Activated T-cell treated with anti-CD3 and anti-CD28 coated beads, Interleukin-2, amount 50 U/mL, for 48 hours (primary cell): ENCODE measurements at regions not wholly inside any gene's neighbourhood (a gene's known extent, or its start where the extent isn't known, plus 50 kb on each side); places are given as distances from the start of the nearest gene placed in this dataset.
"Not testable (repeated sequence)": the region's sequence is repeated elsewhere in the genome, so short reads cannot be mapped to it uniquely, and the experiment has no call there.

ENCODE experiments used
- DNase-seq, 2 experiments: peaks; one replicate each; pipeline ENCODE4 v3.0.0-alpha.2; 2020

GRCh38 chr3:104323226-104323625 lies 1043.5 kb upstream of the ALCAM start:
- DNase-seq, result no peak

GRCh38 chr3:104347291-104347690 lies 1019.4 kb upstream of the ALCAM start:
- DNase-seq, result no peak

- DNase-seq, result no peak
Measured at GRCh38 chr3:104349836-104350235, 1016.9 kb upstream of the ALCAM start.

DNA sequence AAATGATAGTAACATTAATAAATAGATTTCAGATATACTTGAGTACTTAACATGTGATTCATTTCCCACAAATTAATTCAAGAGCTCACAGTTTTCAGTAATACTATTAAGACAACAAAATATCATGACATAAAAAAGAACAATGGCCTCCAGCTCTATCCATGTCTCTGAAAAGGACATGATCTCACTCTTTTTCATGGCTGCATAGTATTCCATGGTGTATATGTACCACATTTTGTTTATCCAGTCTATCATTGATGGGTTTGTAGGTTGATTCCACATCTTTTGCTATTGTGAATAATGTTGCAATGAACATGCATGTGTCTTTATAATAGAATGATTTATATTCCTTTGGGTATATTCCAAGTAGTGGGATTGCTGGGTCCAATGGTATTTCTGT lies 1012.8 kb upstream of the ALCAM start:
- no peak for DNase-seq

DNA sequence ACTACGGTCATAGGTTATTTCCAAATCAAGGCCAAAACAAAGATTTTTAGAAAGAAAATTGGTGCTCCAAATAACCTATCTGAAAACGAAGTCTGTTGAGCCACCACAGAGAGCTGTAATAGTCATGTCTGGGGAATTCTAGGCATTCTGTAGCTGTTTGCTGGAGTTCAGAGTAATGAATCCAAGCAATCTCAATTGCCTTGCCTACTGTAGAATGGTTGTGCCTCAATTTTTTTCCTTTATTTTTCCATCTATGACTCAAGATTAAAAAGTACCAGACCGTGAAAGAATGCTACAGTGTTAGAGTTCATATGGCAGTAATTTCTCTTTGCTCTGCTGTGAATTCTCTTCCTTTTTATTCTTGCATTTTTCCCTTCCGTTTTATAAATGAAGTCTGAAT lies 1007.2 kb upstream of the ALCAM start:
- no peak for DNase-seq

GRCh38 chr3:104360038-104360437 lies 1006.7 kb upstream of the ALCAM start:
- DNase-seq, result no peak

DNA sequence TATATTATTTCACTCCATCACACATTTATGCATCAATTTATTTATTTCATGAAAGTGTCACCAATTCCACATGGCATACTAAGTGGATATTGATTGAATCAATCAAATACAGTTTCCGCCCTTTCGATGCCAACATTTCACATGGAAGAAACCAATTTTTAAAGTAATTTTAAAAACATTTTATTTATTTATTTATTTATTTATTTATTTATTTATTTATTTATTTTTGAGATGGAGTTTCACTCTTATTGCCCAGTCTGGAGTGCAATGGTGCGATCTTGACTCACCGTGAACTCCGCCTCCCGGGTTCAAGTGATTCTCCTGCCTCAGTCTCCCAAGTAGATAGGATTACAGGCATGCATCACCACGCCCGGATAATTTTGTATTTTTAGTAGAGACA lies 1005.0 kb upstream of the ALCAM start:
- not testable (repeated sequence) for DNase-seq

DNA sequence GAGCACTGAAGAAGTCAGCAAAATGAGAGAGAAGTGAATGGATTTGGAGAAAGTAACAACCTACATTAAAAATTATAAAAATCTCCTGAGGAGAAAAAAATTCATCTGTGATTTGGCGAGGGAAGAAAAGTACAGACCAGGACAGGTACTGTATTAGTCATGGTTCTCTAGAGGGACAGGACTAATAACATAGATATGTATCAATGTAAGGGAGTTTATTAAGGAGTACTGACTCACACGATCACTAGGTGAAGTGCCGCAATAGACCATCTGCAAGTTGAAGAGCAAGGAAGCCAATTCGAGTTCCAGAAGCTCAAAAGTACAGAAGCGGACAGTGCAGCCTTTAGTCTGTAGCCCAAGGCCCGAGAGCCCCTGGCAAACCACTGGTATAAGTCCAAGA lies 1004.4 kb upstream of the ALCAM start:
- DNase-seq, result no peak

GRCh38 chr3:104367000-104367399 lies 999.7 kb upstream of the ALCAM start:
- no peak for DNase-seq

GRCh38 chr3:104368760-104369159 lies 997.9 kb upstream of the ALCAM start:
- DNase-seq, result no peak

GRCh38 chr3:104385421-104385820 lies 981.3 kb upstream of the ALCAM start:
- no peak for DNase-seq

DNA sequence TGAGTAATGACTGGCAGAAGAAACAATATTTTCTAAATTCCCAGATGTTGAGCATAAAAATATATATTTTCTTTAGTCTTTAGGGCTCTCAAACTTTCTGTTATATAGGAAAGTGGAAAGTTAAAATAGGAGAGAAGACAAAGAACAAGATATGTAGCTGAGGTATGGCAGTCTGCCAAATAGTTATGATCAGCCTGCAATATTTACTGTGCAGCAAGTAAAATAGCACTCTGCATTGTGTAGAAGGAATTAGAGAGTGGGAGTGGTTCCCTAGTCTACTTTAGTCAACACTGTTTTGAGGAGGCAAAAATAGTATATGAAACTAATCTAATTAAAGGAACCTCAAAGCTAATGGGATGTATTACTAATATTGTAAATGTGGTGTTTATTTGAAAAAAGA lies 978.1 kb upstream of the ALCAM start:
- no peak for DNase-seq

- DNase-seq, result no peak
Measured at GRCh38 chr3:104392327-104392726, 974.4 kb upstream of the ALCAM start.

- no peak for DNase-seq
Measured at GRCh38 chr3:104396974-104397669, 969.6 kb upstream of the ALCAM start.

DNA sequence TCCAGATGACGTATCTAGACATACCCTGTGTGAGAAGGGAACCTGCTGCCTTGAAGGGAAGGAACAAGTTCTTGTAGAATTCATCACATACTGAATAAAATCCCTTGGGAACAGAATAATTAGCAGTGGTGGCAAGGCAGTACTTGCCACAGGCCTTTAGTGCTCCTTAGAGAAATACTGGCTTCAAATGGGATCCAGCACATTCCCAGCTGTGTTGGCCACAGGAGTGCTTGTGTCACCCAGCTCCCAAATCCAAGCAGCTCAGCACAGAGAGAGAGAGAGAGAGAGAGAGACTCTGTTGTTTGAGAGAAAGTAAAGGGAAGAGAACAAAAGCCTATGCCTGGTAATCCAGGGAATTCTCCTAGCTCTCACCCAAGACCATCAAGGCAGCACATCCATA lies 969.0 kb upstream of the ALCAM start:
- DNase-seq, result no peak

DNA sequence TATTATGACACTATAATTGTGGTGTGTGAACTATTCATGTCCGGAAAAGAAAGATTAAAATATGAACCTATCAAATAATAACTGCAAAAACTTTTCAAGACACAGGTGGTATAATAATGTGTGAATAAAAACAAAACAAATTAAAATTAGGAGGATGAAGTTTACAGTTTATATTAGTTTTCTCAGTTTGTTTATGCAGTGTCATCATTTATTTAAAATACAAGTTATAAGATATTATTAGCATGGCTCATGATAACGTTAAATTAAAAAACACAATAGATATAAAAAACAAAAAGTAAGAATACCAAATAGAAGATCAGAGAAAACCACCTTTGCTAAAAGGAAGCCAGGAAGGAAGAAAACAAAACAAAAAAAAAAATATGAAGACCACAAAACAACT lies 963.8 kb upstream of the ALCAM start:
- DNase-seq, result no peak

DNA sequence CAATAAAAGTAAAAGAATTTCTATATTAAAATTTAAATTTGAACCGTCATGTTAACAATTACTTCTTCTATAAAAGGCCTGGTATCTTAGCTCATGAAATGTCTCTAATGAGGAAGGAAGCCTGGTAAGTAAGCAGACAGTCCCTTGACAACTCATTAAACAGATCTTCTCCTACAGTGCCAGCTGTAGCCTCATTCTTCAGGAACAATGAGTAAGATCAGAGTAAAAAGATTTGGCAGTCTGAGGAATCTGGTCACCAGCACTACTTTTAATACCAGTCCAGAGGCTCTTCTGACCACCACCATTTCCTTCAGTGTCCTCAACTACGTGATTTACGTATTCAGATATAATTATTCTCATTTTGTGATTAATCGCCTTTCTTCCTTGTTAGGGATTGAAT lies 955.0 kb upstream of the ALCAM start:
- no peak for DNase-seq

GRCh38 chr3:104412608-104413580 lies 953.8 kb upstream of the ALCAM start:
- DNase-seq, result no peak

- DNase-seq, result no peak
Measured at GRCh38 chr3:104428337-104428925, 938.3 kb upstream of the ALCAM start.

GRCh38 chr3:104429727-104430126 lies 937.0 kb upstream of the ALCAM start:
- DNase-seq, result no peak

DNA sequence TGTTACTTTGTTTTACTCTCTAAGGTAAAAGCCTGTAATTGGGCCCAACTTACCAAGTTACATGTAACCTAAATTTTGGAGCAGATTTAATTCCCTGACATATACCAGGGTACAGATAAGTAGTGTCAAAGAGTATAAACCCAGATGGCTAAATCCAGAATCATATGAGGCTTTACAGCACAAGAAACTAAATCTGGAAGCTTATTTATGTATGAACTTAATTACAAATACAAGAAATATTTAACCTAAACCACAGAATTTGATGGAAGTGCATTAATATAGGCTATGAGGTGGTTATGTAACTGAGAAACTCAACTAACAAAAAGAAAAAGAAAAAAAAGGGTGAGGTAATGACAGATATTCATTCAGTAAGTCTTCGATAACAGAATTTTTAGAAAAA lies 930.2 kb upstream of the ALCAM start:
- no peak for DNase-seq

GRCh38 chr3:104437131-104437750 lies 929.5 kb upstream of the ALCAM start:
- DNase-seq, result no peak

DNA sequence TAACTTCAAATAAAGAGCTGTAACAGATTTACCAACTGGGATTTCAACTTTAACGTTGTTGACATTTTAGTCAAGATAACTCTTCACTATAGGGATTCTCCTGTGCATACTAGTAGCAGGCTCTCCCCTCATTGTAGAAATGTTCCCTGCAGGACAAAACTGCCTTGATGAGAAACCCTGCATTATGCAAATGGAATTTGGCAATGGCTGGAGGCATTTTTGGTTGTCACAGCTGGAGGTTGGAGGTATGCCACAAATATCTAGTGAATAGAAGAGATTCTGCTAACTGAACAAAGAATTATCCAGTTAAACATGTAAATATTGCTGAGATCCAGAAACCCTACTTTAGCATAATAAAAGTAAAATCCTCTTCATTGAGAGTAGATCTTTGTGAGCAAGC lies 928.8 kb upstream of the ALCAM start:
- DNase-seq, result no peak
